H1 (cell line): ENCODE measurements at regions not wholly inside any gene's neighbourhood (a gene's known extent, or its start where the extent isn't known, plus 50 kb on each side); places are given as distances from the start of the nearest gene placed in this dataset.

Experiments used
- ATF2 ChIP-seq: IDR thresholded peaks from 2 replicates; pipeline ENCODE4 v1.6.1; 2012; ENCODE audit warnings: low read length, inconsistent platforms
- ATF3 ChIP-seq: IDR thresholded peaks from 2 replicates; pipeline ENCODE4 v1.6.1; 2011; ENCODE audit warnings: low read depth, mild to moderate bottlenecking, low read length; ENCODE audit not compliant: insufficient read depth
- BRCA1 ChIP-seq: IDR thresholded peaks from 2 replicates; pipeline ENCODE4 v1.6.1; 2012; ENCODE audit warnings: low read depth, low read length, improper control_type of control experiment
- CHD7 ChIP-seq: fragments of 300-600 bp; sonication (generic); IDR thresholded peaks from 2 replicates; pipeline ENCODE4 v1.7.1; 2012; ENCODE audit warnings: low read length, moderate library complexity, mild to moderate bottlenecking, inconsistent platforms; ENCODE audit not compliant: insufficient replicate concordance
- RBBP5 ChIP-seq: IDR thresholded peaks from 2 replicates; pipeline ENCODE4 v1.7.1; 2012; ENCODE audit warnings: low read depth, mild to moderate bottlenecking, inconsistent platforms, low read length, moderate library complexity, borderline replicate concordance
- SP1 ChIP-seq: IDR thresholded peaks from 2 replicates; pipeline ENCODE4 v1.6.1; 2011; ENCODE audit warnings: low read depth, low read length
- TEAD4 ChIP-seq: IDR thresholded peaks from 2 replicates; pipeline ENCODE4 v1.6.1; 2012; ENCODE audit warnings: low read depth, low read length, inconsistent platforms, mixed read lengths

GRCh38 chr3:80259736-80260135 is 491.9 kb upstream of the ROBO1 start (continued):
- TF ChIP-seq CHD7, result no peak
- TF ChIP-seq SP1, result no peak
- TF ChIP-seq BRCA1, result no peak
- TF ChIP-seq ATF2, result no peak
- no peak for TF ChIP-seq RBBP5
- TF ChIP-seq TEAD4, result no peak
- TF ChIP-seq ATF3, result no peak
